Sigmoid colon (tissue), 6 donors: ENCODE measurements at regions not wholly inside any gene's neighbourhood (a gene's known extent, or its start where the extent isn't known, plus 50 kb on each side); places are given as distances from the start of the nearest gene placed in this dataset.
A peak's percentile ranks its signal among the peaks of the same experiment; 100 is the strongest.

Source experiments
- DNase-seq: peaks from one replicate; pipeline ENCODE4 v3.0.0-alpha.2; 2019
- H3K27ac ChIP-seq, 4 donors: fragments of 200-600 bp; sonication (generic); one replicate each; pipeline ENCODE4 v1.5.1; 2016 to 2019; ENCODE audit warnings: mild to moderate bottlenecking in 1 of 4
- H3K27me3 ChIP-seq, 3 donors: fragments of 200-600 bp; sonication (generic); one replicate each; pipeline ENCODE4 v1.5.1; 2019; ENCODE audit warnings: mild to moderate bottlenecking in 1 of 3
- H3K36me3 ChIP-seq, 4 donors: fragments of 200-600 bp; sonication (generic); one replicate each; pipeline ENCODE4 v1.5.1; 2016 to 2019
- H3K4me1 ChIP-seq, 4 donors: fragments of 200-600 bp; sonication (generic); one replicate each; pipeline ENCODE4 v1.5.1; 2017 to 2019
- H3K4me3 ChIP-seq, 4 donors: fragments of 200-600 bp; sonication (generic); one replicate each; pipeline ENCODE4 v1.5.1; 2017 to 2019; ENCODE audit warnings: mild to moderate bottlenecking in 2 of 4, moderate library complexity in 1 of 4
- H3K9me3 ChIP-seq, 4 donors: fragments of 200-600 bp in 3 of 4; sonication (generic) in 3 of 4; one replicate each; pipeline versions ENCODE4 v1.5.1 to v1.6.1; 2013 to 2019
- CTCF ChIP-seq, 4 experiments: fragments of 450-650 bp in 3 of 4; fragments of 200-600 bp in 1 of 4; IDR thresholded peaks; one replicate each; pipeline ENCODE4 v1.5.1; 2016 to 2019; ENCODE audit warnings: antibody characterized with exemption in 4 of 4, mild to moderate bottlenecking in 3 of 4, moderate library complexity in 2 of 4
- EP300 ChIP-seq, 4 donors: sonication (generic); formaldehyde crosslinking; IDR thresholded peaks; one replicate each; pipeline ENCODE4 v1.6.1; 2017; ENCODE audit warnings: antibody characterized with exemption in 4 of 4
- POLR2A ChIP-seq, 2 donors: fragments of 450-650 bp; IDR thresholded peaks; one replicate each; pipeline ENCODE4 v1.6.1; 2016; ENCODE audit warnings: antibody characterized with exemption in 2 of 2, mild to moderate bottlenecking in 2 of 2, moderate library complexity in 2 of 2
- POLR2AphosphoS5 ChIP-seq, 4 donors: sonication (generic); formaldehyde crosslinking; IDR thresholded peaks; one replicate each; pipeline ENCODE4 v1.6.1; 2017; ENCODE audit warnings: antibody characterized with exemption in 4 of 4
- WGBS, 2 donors: extraction: QIAGEN DNeasy Blood & Tissue Kit; methylation state at CpG; one replicate each; pipeline ENCODE4 v1.1.7; 2013; 5-methylcytosine and 5-hydroxymethylcytosine counted together
- intact Hi-C: fragments of 100-400 bp; cut with DNase I; formaldehyde crosslinking; loops from one replicate; pipeline ENCODE4 v1.15.1; 2023
- donor health status: healthy with polysubstance abuse.
- donor health status: healthy.

- H3K27ac ChIP-seq, result peak overlapping the region in 2 of 4 donors; percentile 18 to 52
- TF ChIP-seq EP300 (IDR thresholded peaks at IDR 0.05), result no peak
- TF ChIP-seq POLR2AphosphoS5 (IDR thresholded peaks at IDR 0.05), result no peak
- TF ChIP-seq CTCF (IDR thresholded peaks at IDR 0.05), result no peak
- TF ChIP-seq POLR2A (IDR thresholded peaks at IDR 0.05), result no peak
- peaks cover 0 to 39% (median 30%) of the 10 kb centered on the region in 4 donors for H3K4me1 ChIP-seq
- H3K4me3 ChIP-seq, result no peak overlapping the region
- DNase-seq, result no peak
- H3K27me3 ChIP-seq, result no peaks in the 10 kb centered on the region
- H3K36me3 ChIP-seq, result no peaks in the 10 kb centered on the region
- intact Hi-C loops, result no loop called here
- WGBS, 2 donors, result 89 to 90% methylated on average over 3 of the region's 3 CpGs
- no peaks in the 10 kb centered on the region for H3K9me3 ChIP-seq
Observed at GRCh38 chr3:176789947-176790346, 407.3 kb downstream of the TBL1XR1 start.

- no peak for TF ChIP-seq EP300 (IDR thresholded peaks at IDR 0.05)
- TF ChIP-seq CTCF (IDR thresholded peaks at IDR 0.05), result no peak
- no peak for TF ChIP-seq POLR2A (IDR thresholded peaks at IDR 0.05)
- no peak for TF ChIP-seq POLR2AphosphoS5 (IDR thresholded peaks at IDR 0.05)
- DNase-seq, result no peak
- Histone ChIP-seq H3K4me1 (peaks cover 0 to 46% (median 30%) of the 10 kb centered on the region in 4 donors), H3K9me3 (no peaks in the 10 kb centered on the region), H3K27me3 (no peaks in the 10 kb centered on the region), H3K36me3 (no peaks in the 10 kb centered on the region), H3K4me3 (no peak overlapping the region), H3K27ac (peak overlapping the region in 1 of 4 donors; percentile 5)
- intact Hi-C loops, result no loop called here
- 79 to 85% methylated on average over 1 of the region's 1 CpG for WGBS, 2 donors
Observed at GRCh38 chr3:176789281-176789705, 408.0 kb downstream of the TBL1XR1 start.

- Histone ChIP-seq H3K4me1 (peaks cover 0 to 47% (median 31%) of the 10 kb centered on the region in 4 donors), H3K36me3 (no peaks in the 10 kb centered on the region), H3K27me3 (no peaks in the 10 kb centered on the region), H3K27ac (peak overlapping the region in 3 of 4 donors; percentile 5 to 77 (median 75)), H3K9me3 (no peaks in the 10 kb centered on the region), H3K4me3 (no peak overlapping the region)
- WGBS, 2 donors, result 73 to 77% methylated on average over 3 of the region's 3 CpGs
- intact Hi-C loops, result no loop called here
- TF ChIP-seq EP300 (IDR thresholded peaks at IDR 0.05) (no peak), CTCF (IDR thresholded peaks at IDR 0.05) (no peak), POLR2AphosphoS5 (IDR thresholded peaks at IDR 0.05) (no peak), POLR2A (IDR thresholded peaks at IDR 0.05) (no peak)
- no peak for DNase-seq
Observed at GRCh38 chr3:176787506-176787905, 409.8 kb downstream of the TBL1XR1 start.

- Histone ChIP-seq H3K9me3 (no peaks in the 10 kb centered on the region), H3K4me1 (peaks cover 0 to 43% (median 35%) of the 10 kb centered on the region in 4 donors), H3K27ac (peak overlapping the region in 3 of 4 donors; percentile 63 to 77 (median 75)), H3K36me3 (no peaks in the 10 kb centered on the region), H3K27me3 (no peaks in the 10 kb centered on the region), H3K4me3 (no peak overlapping the region)
- peak; percentile 74 for DNase-seq
- TF ChIP-seq POLR2AphosphoS5 (IDR thresholded peaks at IDR 0.05) (peak in 2 of 4 donors; percentile 19 to 35), EP300 (IDR thresholded peaks at IDR 0.05) (no peak), CTCF (IDR thresholded peaks at IDR 0.05) (no peak), POLR2A (IDR thresholded peaks at IDR 0.05) (no peak)
- intact Hi-C loops, result no loop called here
- WGBS, 2 donors, result 60 to 62% methylated on average over 3 of the region's 3 CpGs
Observed at GRCh38 chr3:176785171-176785570, 412.1 kb downstream of the TBL1XR1 start.

- no peaks in the 10 kb centered on the region for H3K36me3 ChIP-seq
- no peak overlapping the region for H3K4me3 ChIP-seq
- H3K4me1 ChIP-seq, result peaks cover 0 to 43% (median 41%) of the 10 kb centered on the region in 4 donors
- DNase-seq, result no peak
- no peaks in the 10 kb centered on the region for H3K9me3 ChIP-seq
- peak overlapping the region in 2 of 4 donors; percentile 6 to 16 for H3K27ac ChIP-seq
- no peaks in the 10 kb centered on the region for H3K27me3 ChIP-seq
- intact Hi-C loops, result no loop called here
- TF ChIP-seq POLR2A (IDR thresholded peaks at IDR 0.05) (no peak), CTCF (IDR thresholded peaks at IDR 0.05) (no peak), POLR2AphosphoS5 (IDR thresholded peaks at IDR 0.05) (no peak), EP300 (IDR thresholded peaks at IDR 0.05) (no peak)
Observed at GRCh38 chr3:176780766-176781165, 416.5 kb downstream of the TBL1XR1 start.
